Keratinocyte (primary cell): ENCODE measurements at regions not wholly inside any gene's neighbourhood (a gene's known extent, or its start where the extent isn't known, plus 50 kb on each side); places are given as distances from the start of the nearest gene placed in this dataset.

Experiments used
- DNase-seq: peaks from one replicate; pipeline ENCODE4 v3.0.0-alpha.2; 2011; ENCODE audit warnings: low read depth, missing footprints, low spot score
- FAIRE-seq: peaks from 2 replicates; lab custom pipeline; 2011; peaks lifted over from hg19 to GRCh38; lab: Jason Lieb, UNC
- H2AFZ ChIP-seq: 2 replicates; pipeline ENCODE4 v1.6.0; 2012; ENCODE audit warnings: low read length, control low read depth, inconsistent platforms; ENCODE audit not compliant: control insufficient read depth
- H3K27ac ChIP-seq: 2 replicates; pipeline ENCODE4 v1.5.1; 2011; ENCODE audit warnings: low read length; ENCODE audit not compliant: control insufficient read depth, insufficient read depth
- H3K27me3 ChIP-seq: 3 replicates; pipeline ENCODE4 v1.6.0; 2011; ENCODE audit warnings: low read length; ENCODE audit not compliant: control insufficient read depth, insufficient read depth; ENCODE audit errors: extremely low read depth
- H3K36me3 ChIP-seq, 2 experiments: 2 replicates in 1 of 2; 3 replicates in 1 of 2; pipeline ENCODE4 v1.5.1; 2011; ENCODE audit warnings: low read length in 2 of 2, mild to moderate bottlenecking in 1 of 2; ENCODE audit not compliant: control insufficient read depth in 2 of 2, insufficient read depth in 2 of 2; ENCODE audit errors: extremely low read depth in 1 of 2
- H3K4me1 ChIP-seq: 3 replicates; pipeline ENCODE4 v1.5.1; 2011; ENCODE audit warnings: low read length; ENCODE audit not compliant: control insufficient read depth, insufficient read depth; ENCODE audit errors: extremely low read depth
- H3K4me2 ChIP-seq: 3 replicates; pipeline ENCODE4 v1.6.0; 2011; ENCODE audit warnings: low read depth, low read length; ENCODE audit not compliant: control insufficient read depth, insufficient read depth; ENCODE audit errors: extremely low read depth
- H3K4me3 ChIP-seq, 3 experiments: fragments of 200-600 bp in 1 of 3; sonication (generic) in 1 of 3; 2 replicates in 2 of 3; 3 replicates in 1 of 3; pipeline ENCODE4 v1.5.1; 2011 to 2016; ENCODE audit warnings: low read length in 3 of 3, mild to moderate bottlenecking in 3 of 3, control low read depth in 2 of 3, inconsistent platforms in 1 of 3, low read depth in 1 of 3, mixed read lengths in 1 of 3, mixed run types in 1 of 3, moderate library complexity in 1 of 3; ENCODE audit not compliant: control insufficient read depth in 2 of 3, insufficient read depth in 2 of 3; ENCODE audit errors: extremely low read depth in 1 of 3
- H3K79me2 ChIP-seq: 2 replicates; pipeline ENCODE4 v1.6.0; 2012; ENCODE audit warnings: low read length; ENCODE audit not compliant: control insufficient read depth, insufficient read depth
- H3K9ac ChIP-seq: 3 replicates; pipeline ENCODE4 v1.6.0; 2011; ENCODE audit warnings: low read length; ENCODE audit not compliant: control insufficient read depth, insufficient read depth; ENCODE audit errors: extremely low read depth
- H3K9me1 ChIP-seq: 3 replicates; pipeline ENCODE4 v1.6.0; 2011; ENCODE audit warnings: low read length; ENCODE audit not compliant: control insufficient read depth, insufficient read depth; ENCODE audit errors: extremely low read depth
- H3K9me3 ChIP-seq: 2 replicates; pipeline ENCODE4 v1.5.1; 2012; ENCODE audit warnings: low read depth, low read length; ENCODE audit not compliant: control insufficient read depth
- H4K20me1 ChIP-seq: 3 replicates; pipeline ENCODE4 v1.6.0; 2011; ENCODE audit warnings: low read length; ENCODE audit not compliant: control insufficient read depth, insufficient read depth; ENCODE audit errors: extremely low read depth
- EZH2 ChIP-seq: IDR thresholded peaks from one replicate; pipeline ENCODE4 v1.6.1; 2012; ENCODE audit warnings: inconsistent platforms, mild to moderate bottlenecking, low read length, moderate library complexity
- dilution Hi-C: fragments of 300-500 bp; cut with MboI; formaldehyde crosslinking; loops from one replicate; pipeline ENCODE4 v1.7.0; 2020; ENCODE audit warnings: low sequenced_read_pairs; ENCODE audit not compliant: extremely low pct_ligation_motif_present
- TF ChIP-seq, protein P1 (sequence below), 3 experiments: IDR thresholded peaks in 1 of 3; conservative IDR thresholded peaks in 1 of 3; optimal IDR thresholded peaks in 1 of 3; 2 replicates in 2 of 3; 3 replicates in 1 of 3; pipeline versions ENCODE3 to v1.5.1; 2011; ENCODE audit warnings: low read length in 3 of 3, mild to moderate bottlenecking in 3 of 3, moderate library complexity in 2 of 3, control low read depth in 1 of 3, inconsistent platforms in 1 of 3; ENCODE audit not compliant: insufficient read depth in 2 of 3; ENCODE audit errors: extremely low read depth in 1 of 3

DNA sequence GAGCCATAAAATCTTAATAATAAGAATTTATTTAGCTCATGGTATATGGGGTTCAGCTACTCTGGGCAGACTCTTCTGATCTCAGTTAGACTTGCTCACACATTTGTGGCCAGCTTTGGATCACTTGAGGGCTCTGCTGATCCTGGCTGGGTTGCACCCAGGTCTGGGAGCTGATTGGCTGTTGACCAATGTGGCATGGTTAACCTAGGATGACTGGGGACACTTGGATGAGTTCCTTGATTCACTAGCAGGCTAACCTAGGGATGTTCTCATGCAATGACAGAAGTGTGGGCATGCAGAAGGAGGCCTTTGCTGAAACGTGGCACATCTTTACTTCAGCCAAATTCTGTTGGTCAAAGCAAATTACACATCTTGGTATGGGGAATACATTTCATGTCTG is 569.5 kb downstream of the UTRN start:
- Histone ChIP-seq H3K9ac (no peak overlapping the region), H3K4me3 (no peak overlapping the region), H3K9me1 (no peaks in the 10 kb centered on the region), H3K4me2 (no peak overlapping the region), H3K9me3 (no peaks in the 10 kb centered on the region), H3K27me3 (no peaks in the 10 kb centered on the region), H3K36me3 (peaks cover 0 to 4% of the 10 kb centered on the region in 2 experiments), H3K79me2 (no peaks in the 10 kb centered on the region), H4K20me1 (no peaks in the 10 kb centered on the region), H3K27ac (no peak overlapping the region), H3K4me1 (no peaks in the 10 kb centered on the region), H2AFZ (no peak overlapping the region)
- no peak for TF ChIP-seq EZH2
- TF ChIP-seq, protein P1, sequence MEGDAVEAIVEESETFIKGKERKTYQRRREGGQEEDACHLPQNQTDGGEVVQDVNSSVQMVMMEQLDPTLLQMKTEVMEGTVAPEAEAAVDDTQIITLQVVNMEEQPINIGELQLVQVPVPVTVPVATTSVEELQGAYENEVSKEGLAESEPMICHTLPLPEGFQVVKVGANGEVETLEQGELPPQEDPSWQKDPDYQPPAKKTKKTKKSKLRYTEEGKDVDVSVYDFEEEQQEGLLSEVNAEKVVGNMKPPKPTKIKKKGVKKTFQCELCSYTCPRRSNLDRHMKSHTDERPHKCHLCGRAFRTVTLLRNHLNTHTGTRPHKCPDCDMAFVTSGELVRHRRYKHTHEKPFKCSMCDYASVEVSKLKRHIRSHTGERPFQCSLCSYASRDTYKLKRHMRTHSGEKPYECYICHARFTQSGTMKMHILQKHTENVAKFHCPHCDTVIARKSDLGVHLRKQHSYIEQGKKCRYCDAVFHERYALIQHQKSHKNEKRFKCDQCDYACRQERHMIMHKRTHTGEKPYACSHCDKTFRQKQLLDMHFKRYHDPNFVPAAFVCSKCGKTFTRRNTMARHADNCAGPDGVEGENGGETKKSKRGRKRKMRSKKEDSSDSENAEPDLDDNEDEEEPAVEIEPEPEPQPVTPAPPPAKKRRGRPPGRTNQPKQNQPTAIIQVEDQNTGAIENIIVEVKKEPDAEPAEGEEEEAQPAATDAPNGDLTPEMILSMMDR (optimal IDR thresholded peaks at IDR 0.05 in 1 of 3, IDR thresholded peaks at IDR 0.05 in 1 of 3, conservative IDR thresholded peaks at IDR 0.05 in 1 of 3; ENCODE audit: extremely low read depth in 1 of 3, insufficient read depth in 2 of 3, low read length in 3 of 3) = no peak
- DNase-seq (no peak), FAIRE-seq (no peak)
- dilution Hi-C loops = no loop called here

DNA sequence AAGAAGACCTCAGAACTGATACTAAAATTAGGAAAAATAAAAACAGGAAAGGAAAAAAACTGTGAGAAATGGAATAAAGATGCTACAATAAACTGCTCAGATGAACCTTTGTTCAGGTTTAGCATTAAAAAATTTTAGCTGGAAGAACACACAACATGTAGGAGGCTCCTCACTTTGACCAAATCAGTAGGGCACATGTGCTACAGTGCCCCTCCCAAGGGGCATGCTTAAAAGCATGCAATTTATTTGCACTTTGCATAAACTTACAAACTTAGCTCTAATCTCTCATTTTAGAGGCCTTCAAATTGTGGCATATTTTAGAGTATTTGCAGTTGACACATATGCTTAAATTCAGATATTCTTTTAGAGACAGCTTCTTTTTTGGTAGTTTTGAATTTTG is 570.2 kb downstream of the UTRN start:
- Histone ChIP-seq H3K4me2 (no peak overlapping the region), H3K9ac (no peak overlapping the region), H3K4me3 (no peak overlapping the region), H3K79me2 (no peaks in the 10 kb centered on the region), H4K20me1 (no peaks in the 10 kb centered on the region), H3K9me1 (no peaks in the 10 kb centered on the region), H3K4me1 (no peaks in the 10 kb centered on the region), H3K27ac (no peak overlapping the region), H3K36me3 (peaks cover 0 to 3% of the 10 kb centered on the region in 2 experiments), H3K9me3 (no peaks in the 10 kb centered on the region), H2AFZ (no peak overlapping the region), H3K27me3 (no peaks in the 10 kb centered on the region)
- DNase-seq (no peak), FAIRE-seq (no peak)
- TF ChIP-seq EZH2 = no peak
- TF ChIP-seq, protein P1 (optimal IDR thresholded peaks at IDR 0.05 in 1 of 3, IDR thresholded peaks at IDR 0.05 in 1 of 3, conservative IDR thresholded peaks at IDR 0.05 in 1 of 3; ENCODE audit: extremely low read depth in 1 of 3, insufficient read depth in 2 of 3, low read length in 3 of 3) = no peak
- dilution Hi-C loops = no loop called here
